Ovary (tissue), 3 donors: ENCODE measurements at regions not wholly inside any gene's neighbourhood (a gene's known extent, or its start where the extent isn't known, plus 50 kb on each side); places are given as distances from the start of the nearest gene placed in this dataset.

ENCODE experiments used
- CTCF ChIP-seq, 3 donors: fragments of 450-650 bp in 2 of 3; fragments of 200-600 bp in 1 of 3; IDR thresholded peaks; one replicate each; pipeline versions ENCODE4 v1.5.1 to v1.8.0; 2016 to 2022; ENCODE audit warnings: antibody characterized with exemption in 3 of 3, mild to moderate bottlenecking in 1 of 3
- EP300 ChIP-seq: sonication (generic); formaldehyde crosslinking; IDR thresholded peaks from one replicate; pipeline ENCODE4 v1.6.1; 2017; ENCODE audit warnings: antibody characterized with exemption
- POLR2A ChIP-seq: fragments of 450-650 bp; IDR thresholded peaks from one replicate; pipeline ENCODE4 v1.6.1; 2017; ENCODE audit warnings: antibody characterized with exemption, mild to moderate bottlenecking, moderate library complexity
- donor health status: DM: no; HTN: no; CAD: no.

GRCh38 chr5:125480911-125481310, 734.5 kb upstream of the ZNF608 start:
- TF ChIP-seq CTCF (IDR thresholded peaks at IDR 0.05) = no peak
- no peak for TF ChIP-seq POLR2A
- TF ChIP-seq EP300 = no peak
